Activated T-cell treated with anti-CD3 and anti-CD28 coated beads, Interleukin-2, amount 50 U/mL, for 72 hours (primary cell): ENCODE measurements at regions not wholly inside any gene's neighbourhood (a gene's known extent, or its start where the extent isn't known, plus 50 kb on each side); places are given as distances from the start of the nearest gene placed in this dataset.

ENCODE experiments used
- ATAC-seq, 2 donors: fragments of 150-1000 bp; cut with Tn5 transposase; replicated peaks in 1 of 2; 2 replicates each; pipeline ENCODE4 v1.10.0; 2021; ENCODE audit warnings: moderate library complexity in 2 of 2, mild to moderate bottlenecking in 1 of 2
- DNase-seq, 2 donors: peaks; one replicate each; pipeline ENCODE4 v3.0.0; 2021 to 2022; ENCODE audit warnings: mixed read lengths in 1 of 2
- H3K27ac Mint-ChIP-seq: one replicate; pipeline ENCODE4 v1.8.0; 2022; ENCODE audit warnings: mild to moderate bottlenecking, moderate library complexity, mixed read lengths
- H3K27me3 Mint-ChIP-seq: one replicate; pipeline ENCODE4 v1.8.0; 2022; ENCODE audit warnings: low read depth, mixed read lengths
- H3K36me3 Mint-ChIP-seq, 2 donors: one replicate each; pipeline ENCODE4 v1.8.0; 2022; ENCODE audit warnings: mixed read lengths in 2 of 2, mild to moderate bottlenecking in 1 of 2; ENCODE audit not compliant: insufficient read depth in 2 of 2
- H3K4me1 Mint-ChIP-seq: one replicate; pipeline ENCODE4 v1.8.0; 2022; ENCODE audit warnings: low read depth, mixed read lengths
- H3K4me3 Mint-ChIP-seq, 2 donors: one replicate each; pipeline ENCODE4 v1.8.0; 2022; ENCODE audit warnings: mild to moderate bottlenecking in 2 of 2, mixed read lengths in 2 of 2, moderate library complexity in 2 of 2
- H3K9me3 Mint-ChIP-seq, 2 donors: one replicate each; pipeline ENCODE4 v1.8.0; 2022; ENCODE audit warnings: mixed read lengths in 2 of 2

GRCh38 chr9:135032041-135032835 is 55.2 kb upstream of the OLFM1 start:
- Mint-ChIP-seq H3K4me1 (no peaks in the 10 kb centered on the region), H3K27me3 (no peaks in the 10 kb centered on the region), H3K9me3 (no peaks in the 10 kb centered on the region), H3K36me3 (no peaks in the 10 kb centered on the region), H3K27ac (no peak overlapping the region), H3K4me3 (no peak overlapping the region)
- DNase-seq, result no peak
- no peak for ATAC-seq

- DNase-seq (no peak), ATAC-seq (no peak)
- no peaks in the 10 kb centered on the region for H3K9me3 Mint-ChIP-seq
- H3K27me3 Mint-ChIP-seq, result no peaks in the 10 kb centered on the region
- no peaks in the 10 kb centered on the region for H3K36me3 Mint-ChIP-seq
- H3K27ac Mint-ChIP-seq, result no peak overlapping the region
- H3K4me1 Mint-ChIP-seq, result no peaks in the 10 kb centered on the region
- H3K4me3 Mint-ChIP-seq, result no peak overlapping the region
Measured at GRCh38 chr9:135032868-135033460, 54.5 kb upstream of the OLFM1 start.

- Mint-ChIP-seq H3K4me1 (no peaks in the 10 kb centered on the region), H3K27me3 (no peaks in the 10 kb centered on the region), H3K4me3 (no peak overlapping the region), H3K27ac (no peak overlapping the region), H3K9me3 (no peaks in the 10 kb centered on the region), H3K36me3 (no peaks in the 10 kb centered on the region)
- no peak for DNase-seq
- ATAC-seq, result no peak
Measured at GRCh38 chr9:135033487-135033886, 54.0 kb upstream of the OLFM1 start.

GRCh38 chr9:135034106-135034505 is 53.4 kb upstream of the OLFM1 start:
- Mint-ChIP-seq H3K9me3 (no peaks in the 10 kb centered on the region), H3K4me1 (no peaks in the 10 kb centered on the region), H3K36me3 (no peaks in the 10 kb centered on the region), H3K4me3 (no peak overlapping the region), H3K27me3 (no peaks in the 10 kb centered on the region), H3K27ac (no peak overlapping the region)
- ATAC-seq, result no peak
- no peak for DNase-seq

- no peak overlapping the region for H3K27ac Mint-ChIP-seq
- H3K4me1 Mint-ChIP-seq, result no peaks in the 10 kb centered on the region
- DNase-seq, result no peak
- H3K9me3 Mint-ChIP-seq, result no peaks in the 10 kb centered on the region
- H3K4me3 Mint-ChIP-seq, result no peak overlapping the region
- no peaks in the 10 kb centered on the region for H3K27me3 Mint-ChIP-seq
- no peak for ATAC-seq
- H3K36me3 Mint-ChIP-seq, result no peaks in the 10 kb centered on the region
Measured at GRCh38 chr9:135035781-135036760, 51.4 kb upstream of the OLFM1 start.

DNA sequence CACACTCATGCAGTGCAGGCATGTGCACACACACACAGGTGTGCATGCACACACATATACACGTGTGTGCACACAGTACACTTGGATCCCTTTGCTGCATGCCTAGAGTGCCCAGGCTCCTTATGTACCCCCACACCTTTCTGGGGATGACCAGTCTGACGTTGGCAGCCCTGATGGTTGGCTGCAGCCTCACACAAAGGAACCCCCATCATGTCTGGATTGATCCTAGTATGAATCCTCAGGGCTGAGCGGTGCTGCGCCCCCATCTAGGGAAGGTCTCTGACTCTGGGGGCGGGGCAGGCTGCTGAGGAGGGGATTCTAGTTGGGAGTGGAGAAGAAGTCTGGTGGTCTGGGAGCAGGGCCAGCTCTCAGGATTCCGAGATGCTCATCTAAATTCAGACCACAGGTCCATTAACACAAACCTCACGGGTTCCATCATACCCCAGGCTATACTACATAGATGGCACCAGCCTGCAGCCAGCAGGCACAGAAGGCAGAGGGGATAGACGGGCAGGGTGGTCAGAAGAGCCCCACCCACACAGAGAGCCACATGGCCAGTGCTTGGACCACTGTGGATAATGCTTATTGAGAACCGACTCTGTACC is 50.5 kb upstream of the OLFM1 start:
- no peak overlapping the region for H3K27ac Mint-ChIP-seq
- H3K27me3 Mint-ChIP-seq, result peaks cover under 1% of the 10 kb centered on the region
- H3K36me3 Mint-ChIP-seq, result no peaks in the 10 kb centered on the region
- DNase-seq, result no peak
- no peak for ATAC-seq
- no peaks in the 10 kb centered on the region for H3K4me1 Mint-ChIP-seq
- H3K9me3 Mint-ChIP-seq, result no peaks in the 10 kb centered on the region
- H3K4me3 Mint-ChIP-seq, result no peak overlapping the region

- H3K9me3 Mint-ChIP-seq, result no peaks in the 10 kb centered on the region
- no peak overlapping the region for H3K4me3 Mint-ChIP-seq
- no peaks in the 10 kb centered on the region for H3K4me1 Mint-ChIP-seq
- no peak for ATAC-seq
- DNase-seq, result no peak
- peaks cover 7% of the 10 kb centered on the region for H3K27me3 Mint-ChIP-seq
- no peaks in the 10 kb centered on the region for H3K36me3 Mint-ChIP-seq
- no peak overlapping the region for H3K27ac Mint-ChIP-seq
Measured at GRCh38 chr9:135037521-135038250, 49.8 kb upstream of the OLFM1 start.
